IPS-NIHi11 (cell line): ENCODE measurements at regions not wholly inside any gene's neighbourhood (a gene's known extent, or its start where the extent isn't known, plus 50 kb on each side); places are given as distances from the start of the nearest gene placed in this dataset.

Experiments
- DNase-seq: peaks from one replicate; pipeline ENCODE4 v3.0.0; 2012; ENCODE audit warnings: mixed read lengths, low spot score

DNA sequence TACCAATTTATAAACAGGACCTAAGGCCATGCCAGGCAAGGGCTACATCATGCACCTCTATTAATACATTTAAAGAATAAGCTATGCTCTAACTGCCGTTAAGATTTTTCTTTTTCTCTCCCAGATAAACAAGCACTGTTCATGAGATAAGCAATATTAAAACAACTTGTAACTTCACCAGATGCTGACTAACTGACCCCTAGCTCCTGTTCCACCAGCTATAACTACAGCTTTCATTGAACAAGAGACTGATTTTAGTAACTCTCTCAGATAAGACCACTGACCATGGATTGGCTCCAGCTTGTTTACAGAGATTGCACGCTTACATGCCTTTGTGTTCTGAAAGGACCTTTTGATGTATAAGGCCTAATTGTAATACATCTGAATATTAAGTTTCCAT lies 540.7 kb upstream of the NECTIN3 start:
- no peak for DNase-seq

DNA sequence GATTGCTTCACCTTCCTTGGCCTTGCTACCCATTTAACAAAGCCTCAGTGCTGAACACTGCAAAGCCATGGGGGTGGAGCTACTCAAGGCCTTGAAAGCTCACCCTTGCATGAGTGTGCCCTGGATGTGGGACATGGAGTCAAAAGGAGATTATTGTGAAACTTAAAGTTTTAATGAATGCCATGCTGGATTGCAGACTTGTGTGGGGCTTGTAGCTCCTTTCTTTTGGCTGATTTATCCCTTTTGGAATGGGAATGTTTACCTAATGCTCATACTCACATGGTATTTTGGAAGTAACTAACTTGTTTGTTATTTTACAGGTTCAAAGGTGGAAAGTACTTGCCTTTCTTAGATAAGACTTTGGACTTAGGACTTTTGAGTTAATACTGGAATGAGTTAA lies 538.5 kb upstream of the NECTIN3 start:
- DNase-seq: no peak

DNA sequence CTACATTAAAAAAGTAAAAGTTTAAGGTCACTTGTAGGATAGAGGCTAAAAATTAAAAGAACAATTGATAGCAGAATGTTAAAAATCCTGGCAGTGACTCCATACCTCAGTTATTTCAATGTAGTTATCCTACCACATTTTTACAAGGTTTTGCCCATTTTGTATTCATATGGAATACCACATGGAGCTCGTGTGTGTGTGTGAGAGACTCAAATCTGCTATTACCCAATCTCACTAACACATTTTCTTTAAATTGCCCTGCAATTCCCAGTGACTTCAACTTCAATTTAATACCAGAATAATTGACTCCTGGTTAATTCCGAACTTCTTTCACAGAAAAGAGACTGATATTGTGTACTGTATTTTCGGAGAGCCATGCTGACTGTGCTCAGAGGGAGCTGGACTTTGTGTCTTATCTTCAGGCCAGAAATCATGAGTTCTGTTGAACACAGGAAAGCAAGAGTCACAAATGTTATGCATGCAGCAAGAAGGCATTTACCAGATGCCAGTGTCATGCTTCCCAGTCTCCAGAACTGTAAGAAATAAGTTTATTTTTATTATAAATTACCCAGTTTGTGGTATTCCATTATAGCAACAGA lies 529.0 kb upstream of the NECTIN3 start:
- DNase-seq: no peak

DNA sequence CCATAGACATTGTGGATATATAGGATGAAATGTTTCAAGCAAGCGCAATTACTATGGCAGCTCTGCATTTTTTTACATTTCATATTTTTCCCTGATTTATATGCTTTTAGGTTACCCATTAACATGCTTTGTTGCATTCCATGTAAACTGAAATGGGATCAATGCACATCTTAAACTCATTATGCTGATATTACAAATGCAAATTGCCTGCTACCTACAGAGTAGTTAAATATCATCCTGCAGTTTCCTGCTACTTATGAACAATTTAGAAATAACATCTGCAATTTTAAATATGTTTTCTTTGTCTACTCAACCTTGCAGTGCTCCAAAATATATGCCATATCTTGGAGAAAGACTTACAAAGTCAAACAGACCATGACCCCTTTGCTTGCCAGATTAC lies 526.9 kb upstream of the NECTIN3 start:
- DNase-seq: no peak

DNA sequence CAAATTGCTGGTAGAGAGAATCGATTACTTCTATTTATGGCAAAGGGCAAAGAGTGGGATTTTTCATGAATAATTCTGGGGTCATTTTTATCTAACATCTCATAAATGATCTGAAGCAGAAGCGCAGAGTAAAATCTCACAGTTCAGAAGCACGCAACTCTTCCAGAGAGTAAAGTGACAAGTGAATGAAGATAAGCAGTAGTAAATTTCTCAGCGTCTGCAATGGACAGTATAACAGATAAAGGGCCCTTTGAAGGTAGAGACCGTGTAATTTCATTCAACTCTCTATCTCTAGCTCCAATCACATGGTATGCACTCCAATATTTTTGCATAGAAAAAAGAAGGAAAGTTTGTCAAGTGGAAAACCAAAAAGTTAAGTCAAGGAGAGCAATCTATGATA lies 521.1 kb upstream of the NECTIN3 start:
- no peak for DNase-seq

DNA sequence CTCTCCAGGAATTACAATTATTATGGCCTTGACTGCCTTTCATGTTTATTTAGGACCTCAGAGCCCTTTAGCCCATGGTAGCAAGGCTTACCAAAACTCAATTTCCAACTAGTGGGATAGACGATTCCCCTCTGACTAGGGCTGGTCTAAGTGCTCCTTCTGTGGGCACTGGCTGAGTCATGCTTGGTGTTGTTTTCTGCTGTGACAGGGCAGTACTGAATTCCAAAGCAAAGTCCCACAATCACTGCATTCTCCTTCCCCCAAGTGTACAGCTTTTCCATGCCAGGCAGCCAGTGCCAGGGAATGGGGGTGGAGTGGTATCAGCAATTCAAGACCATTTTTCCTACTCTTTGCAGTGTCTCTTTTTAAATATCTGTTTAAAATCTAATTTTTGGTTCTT lies 509.0 kb upstream of the NECTIN3 start:
- DNase-seq: no peak

DNA sequence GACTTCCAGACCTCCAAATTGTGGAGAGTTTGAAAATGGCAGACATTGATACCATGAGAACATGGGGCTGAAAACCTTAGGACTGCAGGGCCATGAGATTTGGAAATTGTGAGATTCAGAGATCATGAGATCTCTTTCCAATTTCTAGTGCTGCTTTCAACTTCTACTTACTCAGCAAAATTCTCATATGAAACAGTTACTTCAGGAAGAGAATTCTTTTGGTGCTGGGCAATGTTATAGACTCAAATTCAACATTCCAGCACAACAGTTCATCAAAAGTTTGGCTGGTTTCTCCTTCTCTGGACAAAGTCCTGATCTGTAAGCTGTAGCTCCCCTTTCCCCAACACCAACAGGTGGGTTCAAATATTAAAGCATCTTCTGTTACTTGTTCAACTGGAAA lies 506.9 kb upstream of the NECTIN3 start:
- DNase-seq: no peak

DNA sequence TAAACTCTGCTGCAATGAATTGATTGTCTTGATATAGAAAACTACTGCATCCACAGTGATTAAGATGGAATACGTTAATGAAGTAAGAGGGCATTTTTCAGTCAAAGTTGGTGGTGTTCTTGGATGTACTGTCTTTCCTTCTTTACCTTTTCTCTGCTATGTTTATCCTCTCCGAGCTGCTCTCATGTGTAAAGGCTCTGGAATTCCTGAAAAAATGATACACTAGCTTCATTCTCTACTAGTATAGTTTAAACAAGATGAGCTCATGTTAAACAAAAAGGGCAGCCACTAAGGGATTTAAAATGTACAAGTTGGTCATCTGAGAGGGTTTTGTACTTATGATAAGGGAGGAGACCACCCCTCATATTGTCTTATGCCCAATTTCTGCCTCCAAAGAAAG lies 504.6 kb upstream of the NECTIN3 start:
- no peak for DNase-seq

DNA sequence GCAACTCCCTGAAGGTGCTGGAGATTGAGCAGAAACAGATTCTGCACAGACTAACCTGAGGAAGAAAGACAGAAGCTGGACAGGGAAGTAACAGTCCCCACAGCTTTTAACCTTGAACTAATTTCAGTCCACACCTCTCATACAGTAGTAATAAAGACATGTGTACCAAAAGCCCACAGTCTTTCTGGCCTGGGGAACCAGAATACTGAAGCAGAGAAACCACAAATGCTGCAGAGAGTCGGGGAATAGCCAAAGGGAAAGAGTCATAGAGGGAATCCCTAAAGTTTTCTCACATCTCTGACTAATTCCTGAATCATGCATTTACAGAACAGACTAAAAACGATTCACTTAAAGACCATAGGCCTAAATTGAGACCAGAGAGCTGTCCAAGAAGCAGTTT lies 503.4 kb upstream of the NECTIN3 start:
- DNase-seq: no peak

DNA sequence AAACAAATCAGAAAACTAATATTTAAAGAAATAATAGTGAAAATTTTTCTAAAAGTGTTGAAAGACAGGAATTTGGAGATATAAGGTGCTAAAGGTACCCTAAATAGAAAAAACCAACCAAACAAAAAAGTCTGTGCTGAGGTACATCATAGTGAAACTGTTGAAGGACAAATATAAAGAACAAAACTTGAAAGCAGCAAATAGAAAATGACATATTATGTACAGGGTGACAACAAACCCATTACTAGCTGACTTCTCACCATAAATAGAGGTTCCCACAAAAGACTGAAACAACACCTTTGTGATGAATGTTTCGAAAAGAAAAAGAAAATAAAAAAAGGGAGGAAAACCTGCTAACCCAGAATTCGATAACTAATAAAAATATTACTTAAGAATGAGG lies 502.5 kb upstream of the NECTIN3 start:
- no peak for DNase-seq

DNA sequence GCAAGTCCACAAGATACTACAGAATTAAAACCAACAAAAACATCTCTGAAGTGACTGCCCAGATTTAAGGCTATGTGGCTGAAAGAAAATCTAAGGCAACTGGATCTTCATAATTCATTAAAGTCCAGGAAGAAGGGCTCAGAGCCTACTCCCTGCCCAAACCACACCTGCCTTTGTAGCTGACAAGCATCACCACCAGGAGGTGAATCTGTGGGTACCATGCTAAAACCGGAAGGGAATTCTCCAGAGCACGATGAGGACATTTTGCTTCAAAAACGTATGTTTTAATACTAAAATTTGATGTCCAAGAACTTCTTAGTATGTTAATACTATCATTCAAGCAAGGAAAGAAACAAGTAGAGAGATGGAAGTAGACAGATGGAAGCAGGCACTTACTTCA lies 495.9 kb upstream of the NECTIN3 start:
- no peak for DNase-seq

DNA sequence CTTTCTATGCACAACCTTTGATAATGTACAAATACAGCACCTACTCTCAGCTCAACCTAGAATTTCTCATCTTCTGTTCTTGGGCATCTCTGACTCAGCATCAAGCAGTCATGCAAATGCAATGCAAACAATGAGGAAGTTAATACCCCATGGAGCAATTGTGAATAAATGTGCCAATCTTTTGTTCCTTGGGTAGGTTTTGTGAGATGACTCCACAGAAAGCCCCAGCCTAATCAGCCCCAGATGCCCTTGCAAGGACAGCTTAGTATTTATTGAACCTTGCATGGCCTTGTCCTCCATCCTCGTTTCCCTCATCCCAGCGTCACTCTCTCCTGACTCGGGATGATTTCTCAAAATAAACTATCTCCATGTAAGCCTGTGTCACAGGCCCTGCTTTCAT lies 494.7 kb upstream of the NECTIN3 start:
- DNase-seq: peak; percentile 59

DNA sequence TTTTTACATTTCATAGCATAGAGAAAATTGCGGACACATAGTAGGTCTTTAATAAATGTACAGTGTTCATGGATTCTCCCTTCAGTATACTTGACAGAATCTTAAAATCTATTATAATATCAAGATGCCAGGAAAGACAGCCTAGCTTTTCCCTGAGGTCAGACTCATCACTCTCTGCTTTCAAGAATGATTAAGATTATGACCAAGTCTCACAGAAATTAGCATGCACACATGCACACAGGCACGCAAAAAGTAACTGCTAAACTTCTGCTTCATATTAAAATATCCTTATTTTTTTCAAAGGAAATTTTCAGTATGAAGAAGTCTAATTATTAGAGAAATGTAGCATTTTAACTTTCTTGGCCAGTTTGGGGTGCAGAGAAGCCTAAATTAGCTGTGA lies 493.8 kb upstream of the NECTIN3 start:
- no peak for DNase-seq

DNA sequence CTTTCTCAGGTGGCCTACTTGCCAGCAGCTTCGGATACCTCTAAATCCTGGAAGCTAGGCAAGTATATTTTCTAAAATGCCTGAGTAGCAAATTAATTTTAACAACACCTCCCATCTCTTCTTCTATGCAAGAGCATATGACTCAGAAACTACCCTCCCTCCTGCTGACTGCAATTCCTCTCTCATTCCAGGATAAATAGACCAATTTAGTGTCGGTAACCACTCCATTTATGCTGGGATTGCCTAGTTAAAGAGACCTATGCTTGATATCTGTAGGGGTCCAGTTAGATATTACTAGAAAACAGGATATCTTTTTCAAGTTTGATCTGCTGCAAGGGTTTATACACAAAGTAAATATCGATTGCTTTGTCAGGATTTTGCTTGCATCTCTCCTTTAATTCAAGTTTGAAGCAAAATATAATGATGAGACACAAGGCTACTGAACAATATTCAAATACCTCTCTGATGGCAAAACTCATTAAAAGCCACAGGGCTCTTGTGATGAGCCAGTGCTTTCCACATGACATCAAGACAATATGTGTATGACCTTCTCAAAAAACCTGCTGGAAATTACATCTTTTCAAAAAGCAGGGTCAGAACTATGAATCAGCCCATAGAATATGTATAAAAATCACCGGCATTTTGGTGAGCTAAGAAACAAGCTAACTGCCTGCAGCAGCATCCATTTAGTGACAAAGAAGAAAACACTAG lies 491.6 kb upstream of the NECTIN3 start:
- no peak for DNase-seq

DNA sequence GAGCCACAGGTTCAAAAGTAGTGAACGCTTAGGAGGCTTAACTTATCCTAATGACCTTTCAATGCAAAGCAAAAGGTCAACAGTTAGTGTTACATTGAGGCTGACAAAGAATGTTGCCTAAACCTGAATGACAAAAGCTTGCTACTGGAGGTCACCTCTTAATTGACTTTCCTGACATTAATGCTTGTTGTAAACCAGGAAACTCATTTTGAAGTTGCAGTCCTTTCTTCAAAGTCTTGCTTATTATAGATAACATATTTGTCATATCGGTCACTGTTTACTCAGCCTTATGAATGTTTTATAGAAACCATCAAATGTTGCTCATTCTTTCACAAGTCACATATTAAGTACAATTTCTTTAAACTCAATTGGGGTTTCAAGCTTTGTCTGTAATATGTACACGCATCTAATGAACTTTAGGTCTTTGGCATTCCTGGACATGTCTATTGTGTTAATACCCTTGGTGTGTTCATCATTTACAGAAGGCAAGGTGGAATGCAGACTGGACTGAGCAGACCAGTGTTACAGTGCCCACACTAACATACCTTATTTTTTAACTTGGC lies 488.2 kb upstream of the NECTIN3 start:
- DNase-seq: no peak

DNA sequence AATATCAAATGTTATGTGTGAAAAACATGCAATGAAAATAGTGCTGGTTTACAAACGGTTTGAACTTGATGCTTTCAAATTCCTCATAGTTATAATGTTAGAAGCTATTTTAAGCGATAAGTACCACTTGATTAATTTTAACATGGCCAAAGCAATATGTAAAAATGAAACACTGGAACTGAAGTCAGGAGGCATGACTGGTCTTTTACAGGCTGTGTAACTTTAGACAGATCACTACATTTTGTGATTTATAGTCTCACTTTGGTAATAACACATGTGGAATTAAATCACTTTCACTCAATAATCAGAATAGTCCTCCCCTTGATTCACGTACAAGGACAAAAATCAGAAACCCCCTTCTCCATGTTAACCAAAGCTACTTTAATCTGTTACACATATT lies 482.7 kb upstream of the NECTIN3 start:
- no peak for DNase-seq

DNA sequence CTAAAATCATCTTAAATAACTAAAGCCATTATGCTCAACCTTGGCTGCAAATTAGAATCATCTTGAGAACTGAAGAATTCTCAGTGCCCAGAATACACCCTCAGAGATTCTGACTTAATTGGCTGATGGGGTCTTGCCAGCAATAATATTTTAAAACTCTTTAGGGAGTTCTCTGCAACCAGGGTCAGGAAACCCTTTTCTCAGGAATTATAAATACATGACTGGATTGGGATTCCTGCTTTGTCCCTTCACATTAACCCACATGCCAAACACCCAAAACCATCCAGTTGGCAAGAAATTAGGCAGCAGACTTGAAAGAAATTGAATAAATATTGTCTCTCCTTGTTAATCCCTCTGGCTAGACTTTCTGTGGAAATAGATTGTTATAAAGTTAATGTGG lies 482.3 kb upstream of the NECTIN3 start:
- DNase-seq: no peak

DNA sequence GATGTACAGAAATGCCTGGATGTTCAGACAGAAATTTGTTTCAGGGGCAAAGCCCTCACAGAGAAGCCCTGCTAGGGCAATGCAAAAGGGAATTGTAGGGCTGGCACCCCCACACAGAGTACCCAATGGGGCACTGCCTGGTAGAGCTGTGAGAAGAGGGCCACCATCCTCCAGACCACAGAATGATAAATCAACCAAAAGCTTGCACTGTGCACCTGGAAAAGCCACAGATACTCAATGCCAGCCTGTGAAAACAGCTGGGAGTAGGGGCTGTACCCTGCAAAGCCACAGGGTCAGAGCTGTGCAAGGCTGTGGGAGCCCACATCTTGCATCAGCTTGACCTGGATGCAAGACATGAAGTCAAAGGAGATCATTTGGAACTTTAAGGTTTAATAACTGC lies 477.9 kb upstream of the NECTIN3 start:
- no peak for DNase-seq

DNA sequence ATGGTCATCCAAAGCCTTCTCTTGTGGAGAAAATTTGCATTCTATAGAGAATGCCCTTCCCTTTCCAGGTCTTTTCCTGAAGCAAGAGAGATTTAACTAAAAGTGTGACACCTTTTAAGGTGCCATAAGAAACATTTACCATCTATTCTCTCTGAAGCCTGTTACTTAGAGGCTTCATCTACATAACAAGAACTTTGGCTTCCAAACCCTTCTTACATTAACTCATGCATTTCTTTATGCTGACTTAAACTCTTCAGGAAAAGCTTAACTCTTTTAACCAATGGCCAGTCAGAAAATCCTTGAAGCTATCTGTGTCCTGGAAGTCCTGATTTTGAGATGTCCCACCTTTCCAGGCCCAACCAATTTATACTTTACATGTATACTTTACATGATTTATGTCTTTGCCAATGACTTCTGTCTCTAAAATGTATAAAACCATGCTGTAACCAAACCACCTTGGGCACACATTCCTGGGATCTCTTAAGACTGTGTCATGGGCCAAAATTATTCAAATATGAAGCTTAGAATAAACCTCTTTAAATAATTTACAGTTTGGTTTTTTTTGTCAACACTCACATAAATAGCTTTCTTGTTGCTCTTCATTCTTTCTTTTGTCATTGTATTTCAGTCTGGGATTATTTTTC lies 472.6 kb upstream of the NECTIN3 start:
- DNase-seq: peak; percentile 3

DNA sequence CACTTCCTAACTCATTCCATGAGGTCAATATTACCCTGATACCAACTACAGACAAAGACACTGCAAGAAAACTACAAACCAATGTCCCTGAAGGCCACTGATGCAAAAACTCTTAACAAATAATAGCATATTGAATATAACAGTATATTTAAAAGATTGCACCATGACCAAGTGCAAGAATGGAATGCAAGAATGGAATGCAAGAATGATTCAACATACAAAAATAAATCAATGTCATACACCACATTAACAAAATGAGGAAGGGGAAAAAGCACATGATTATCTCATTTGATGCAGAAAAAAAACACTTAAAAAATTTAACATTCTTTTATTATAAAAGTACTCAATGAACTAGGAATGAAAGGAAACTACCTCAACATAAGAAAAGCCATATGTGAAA lies 463.1 kb upstream of the NECTIN3 start:
- DNase-seq: no peak

DNA sequence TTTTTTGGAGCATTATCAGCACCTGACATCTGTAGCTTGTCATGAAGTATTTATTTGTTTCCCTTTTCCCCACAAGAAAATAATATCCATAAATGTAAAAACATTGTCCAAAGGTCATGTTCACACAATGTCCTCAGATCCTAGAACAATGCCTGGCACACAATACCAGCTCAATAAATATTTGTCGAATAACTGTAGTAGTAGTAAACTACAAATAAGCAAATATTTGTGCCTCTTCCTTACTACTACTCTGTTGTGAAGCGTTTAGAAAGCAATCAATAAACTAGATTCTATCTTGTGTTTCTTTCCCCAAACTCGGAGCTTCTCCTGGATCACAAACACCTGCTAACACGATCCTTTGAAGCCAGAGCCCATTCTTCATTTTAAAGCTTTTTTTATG lies 459.6 kb upstream of the NECTIN3 start:
- no peak for DNase-seq

DNA sequence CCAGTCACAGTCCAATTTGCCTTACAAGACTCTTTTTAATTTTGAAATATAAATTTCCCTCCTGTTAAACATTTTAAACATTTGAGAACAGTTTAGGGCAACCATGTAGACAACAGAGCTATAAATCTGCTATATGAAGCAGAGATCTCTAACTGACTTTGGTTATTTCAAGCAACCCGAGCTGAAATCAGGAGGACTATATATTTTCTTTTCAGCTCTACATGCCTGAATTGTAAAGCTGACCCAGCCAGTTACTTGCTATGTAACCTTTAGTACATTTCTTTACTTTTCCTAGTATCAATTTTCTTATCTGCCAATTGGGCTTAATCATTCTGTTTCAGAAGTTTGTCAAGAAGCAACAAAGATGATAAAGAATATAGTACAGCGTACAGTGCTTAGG lies 457.4 kb upstream of the NECTIN3 start:
- DNase-seq: no peak

DNA sequence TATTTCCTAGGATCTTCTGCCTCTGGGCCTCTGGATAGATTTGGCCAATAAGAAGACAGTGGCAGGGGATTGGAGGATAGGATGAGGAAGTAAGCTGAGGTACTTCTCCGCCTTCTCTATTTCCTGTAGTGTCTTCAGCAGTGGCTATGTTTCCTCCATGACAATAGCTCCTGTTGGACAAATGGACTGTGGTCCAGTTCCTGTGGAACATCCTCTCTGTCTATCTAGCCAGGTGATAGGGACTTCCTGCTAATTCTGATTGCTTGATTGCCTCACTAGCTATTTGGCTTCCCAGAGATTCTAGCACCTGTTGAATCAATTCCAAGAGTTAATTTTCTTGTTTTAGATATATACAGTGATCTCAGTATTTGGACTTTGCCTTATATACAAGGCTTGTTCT lies 456.2 kb upstream of the NECTIN3 start:
- DNase-seq: no peak
